Skeletal muscle tissue (tissue), 3 donors: ENCODE measurements at regions not wholly inside any gene's neighbourhood (a gene's known extent, or its start where the extent isn't known, plus 50 kb on each side); places are given as distances from the start of the nearest gene placed in this dataset.

Source experiments
- H3K27ac ChIP-seq: one replicate; pipeline ENCODE4 v1.7.0; 2013; ENCODE audit warnings: mild to moderate bottlenecking, low read depth, low read length, inconsistent platforms
- H3K27me3 ChIP-seq, 3 donors: one replicate each; pipeline ENCODE4 v1.7.0; 2013; ENCODE audit warnings: low read length in 3 of 3; ENCODE audit not compliant: control insufficient read depth in 3 of 3, insufficient read depth in 3 of 3
- H3K36me3 ChIP-seq, 3 donors: one replicate each; pipeline ENCODE4 v1.7.0; 2013; ENCODE audit warnings: low read length in 3 of 3; ENCODE audit not compliant: control insufficient read depth in 3 of 3, insufficient read depth in 3 of 3
- H3K4me1 ChIP-seq, 3 donors: one replicate each; pipeline ENCODE4 v1.7.0; 2013; ENCODE audit warnings: low read length in 3 of 3, mild to moderate bottlenecking in 3 of 3; ENCODE audit not compliant: control insufficient read depth in 3 of 3, insufficient read depth in 3 of 3
- H3K4me3 ChIP-seq, 3 donors: one replicate each; pipeline ENCODE4 v1.7.0; 2013; ENCODE audit warnings: low read length in 3 of 3
- H3K9ac ChIP-seq, 3 donors: one replicate each; pipeline ENCODE4 v1.7.0; 2013; ENCODE audit warnings: low read length in 3 of 3, mild to moderate bottlenecking in 3 of 3, moderate library complexity in 2 of 3, low read depth in 1 of 3
- H3K9me3 ChIP-seq, 3 donors: one replicate each; pipeline ENCODE4 v1.7.0; 2013; ENCODE audit warnings: low read length in 3 of 3; ENCODE audit not compliant: control insufficient read depth in 3 of 3
- donor health status: Osteomylitis.

DNA sequence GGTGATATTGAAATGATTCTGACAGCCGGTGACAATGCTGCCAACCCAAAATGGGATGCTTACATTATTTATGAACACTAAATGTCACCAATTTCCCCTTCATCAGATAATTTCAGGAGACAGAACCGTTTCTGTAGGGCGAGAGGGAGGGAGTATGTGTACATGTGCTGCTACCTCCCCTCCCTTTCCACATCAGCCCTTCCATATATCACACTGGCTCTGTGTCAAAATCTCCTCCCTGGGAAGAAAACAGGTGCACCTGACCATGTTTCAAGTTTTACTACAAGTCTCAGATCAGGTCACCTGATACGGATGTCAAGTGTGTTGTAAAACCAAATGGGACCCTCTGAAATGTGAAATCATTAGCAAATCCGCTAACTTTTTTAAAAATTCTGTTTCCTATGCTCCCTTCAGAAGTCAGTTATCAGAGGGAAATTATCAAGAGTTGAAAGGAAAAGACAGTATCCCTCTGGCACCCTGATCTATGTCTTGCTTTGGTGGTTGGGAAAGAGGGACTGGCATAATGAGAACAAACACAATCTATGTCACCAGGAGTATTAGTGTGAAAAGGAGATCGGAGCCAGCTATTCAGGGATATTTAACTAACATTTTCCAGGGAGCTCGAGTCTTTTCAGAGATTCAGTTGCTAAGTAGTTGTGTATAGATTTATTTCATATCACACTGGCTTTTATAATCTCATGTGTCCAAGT, 1002.3 kb upstream of the CDH8 start:
- Histone ChIP-seq H3K27ac (no peak overlapping the region), H3K4me1 (no peaks in the 10 kb centered on the region), H3K27me3 (no peaks in the 10 kb centered on the region), H3K36me3 (no peaks in the 10 kb centered on the region), H3K9ac (no peak overlapping the region), H3K9me3 (no peaks in the 10 kb centered on the region), H3K4me3 (no peak overlapping the region)

DNA sequence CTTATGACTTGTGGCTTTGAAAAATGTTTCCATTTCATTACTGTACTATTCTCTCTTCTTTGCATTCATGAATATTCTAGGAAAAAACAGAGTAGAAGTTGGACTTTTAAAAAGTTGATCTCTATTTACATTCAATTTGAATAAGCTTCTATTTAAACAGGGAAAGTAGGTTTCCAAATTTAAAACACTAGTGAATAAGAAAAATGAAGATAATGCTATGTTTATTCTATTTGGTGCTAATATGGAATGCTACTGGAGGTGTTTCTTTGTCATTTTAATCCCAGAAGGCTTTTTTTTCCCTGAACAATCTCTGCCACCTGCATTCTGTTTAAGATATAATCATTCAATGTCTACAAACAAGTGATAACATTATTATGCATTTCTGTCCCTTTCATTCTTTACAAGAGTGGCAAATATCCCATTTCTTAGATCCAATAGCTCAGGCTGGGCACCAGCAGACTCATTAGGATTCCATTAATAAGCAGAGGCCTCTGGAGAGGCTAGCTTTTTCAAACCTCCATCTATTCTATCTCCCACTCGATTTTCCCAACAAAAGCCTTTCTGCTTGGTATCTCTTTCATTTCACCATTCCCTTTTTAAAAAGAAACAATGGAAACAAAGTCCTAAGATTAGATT, 1001.6 kb upstream of the CDH8 start:
- no peak overlapping the region for H3K9ac ChIP-seq
- H3K4me1 ChIP-seq, result no peaks in the 10 kb centered on the region
- H3K4me3 ChIP-seq, result no peak overlapping the region
- H3K27me3 ChIP-seq, result no peaks in the 10 kb centered on the region
- no peaks in the 10 kb centered on the region for H3K36me3 ChIP-seq
- no peaks in the 10 kb centered on the region for H3K9me3 ChIP-seq
- H3K27ac ChIP-seq, result no peak overlapping the region

DNA sequence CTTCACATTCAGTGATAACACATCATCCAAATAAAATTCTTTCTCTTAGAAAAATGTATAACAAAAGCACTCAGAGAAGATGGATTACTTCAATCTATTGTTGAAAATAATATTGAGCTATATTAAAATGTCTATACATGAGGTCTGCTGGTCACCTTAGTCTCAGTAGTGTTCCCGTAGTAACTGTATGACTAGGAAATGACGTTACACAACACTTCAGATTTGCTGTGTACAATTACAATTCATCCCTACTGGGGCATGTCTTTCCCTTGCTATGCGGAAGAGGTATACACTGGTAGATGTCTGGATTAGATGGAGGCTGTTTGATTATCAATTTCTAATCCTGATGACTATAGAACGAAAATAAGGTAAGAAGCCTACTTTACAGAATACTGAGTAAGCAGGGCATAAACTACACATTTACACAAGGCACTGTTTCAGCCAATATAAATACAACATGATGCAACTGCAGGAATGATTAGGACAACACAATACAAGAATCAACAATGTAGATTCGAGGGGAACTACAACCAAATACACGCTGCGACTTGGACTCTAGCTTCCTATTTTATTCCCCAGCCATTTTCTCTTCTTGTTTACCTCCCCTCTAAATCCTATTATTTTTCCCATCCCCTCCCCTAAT, 982.5 kb upstream of the CDH8 start:
- no peaks in the 10 kb centered on the region for H3K36me3 ChIP-seq
- H3K27me3 ChIP-seq, result no peaks in the 10 kb centered on the region
- H3K9ac ChIP-seq, result no peak overlapping the region
- no peak overlapping the region for H3K4me3 ChIP-seq
- no peaks in the 10 kb centered on the region for H3K9me3 ChIP-seq
- H3K27ac ChIP-seq, result no peak overlapping the region
- no peaks in the 10 kb centered on the region for H3K4me1 ChIP-seq

DNA sequence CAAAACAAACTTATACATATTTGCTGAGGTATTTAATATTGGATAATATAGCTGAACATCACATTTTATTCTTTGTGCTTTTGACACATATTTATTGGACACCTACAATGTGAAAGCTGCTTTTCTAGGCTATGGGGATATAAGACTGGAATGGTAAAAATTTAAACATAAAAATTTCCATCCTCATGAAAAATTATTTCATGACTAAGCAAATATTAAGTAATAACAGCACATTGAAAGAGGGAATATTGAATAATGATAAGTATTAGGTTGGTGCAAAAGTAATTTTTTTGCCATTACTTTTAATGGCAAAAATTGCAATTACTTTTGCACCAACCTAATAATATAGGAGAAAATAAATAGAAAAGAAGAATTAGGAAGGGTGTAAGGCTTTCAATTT, 972.5 kb upstream of the CDH8 start:
- no peaks in the 10 kb centered on the region for H3K4me1 ChIP-seq
- no peaks in the 10 kb centered on the region for H3K27me3 ChIP-seq
- H3K36me3 ChIP-seq, result no peaks in the 10 kb centered on the region
- H3K27ac ChIP-seq, result no peak overlapping the region
- no peak overlapping the region for H3K9ac ChIP-seq
- H3K9me3 ChIP-seq, result peaks cover 0 to 4% (median 2%) of the 10 kb centered on the region in 3 donors
- H3K4me3 ChIP-seq, result no peak overlapping the region

DNA sequence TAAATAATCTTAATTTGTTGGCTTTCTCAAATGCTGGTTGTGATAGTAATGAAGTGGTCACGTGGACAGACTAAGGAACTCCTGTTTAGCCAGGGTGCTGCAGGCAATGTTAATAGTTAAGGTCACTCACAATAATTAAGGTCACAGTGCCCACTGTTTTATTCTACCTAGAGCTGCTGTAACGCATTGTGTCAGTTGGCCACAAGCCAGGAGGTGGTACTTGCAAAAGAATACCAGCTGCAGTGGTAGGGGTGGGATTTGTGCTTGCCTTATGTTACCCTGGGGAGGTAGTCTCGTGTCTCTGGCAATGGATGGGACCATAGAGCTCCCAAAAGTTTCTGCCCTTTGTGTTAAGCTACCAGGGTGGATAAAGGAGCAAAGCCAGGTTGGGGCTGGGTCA, 969.1 kb upstream of the CDH8 start:
- H3K9me3 ChIP-seq, result peaks cover 0 to 4% (median 2%) of the 10 kb centered on the region in 3 donors
- H3K4me1 ChIP-seq, result no peaks in the 10 kb centered on the region
- no peak overlapping the region for H3K27ac ChIP-seq
- no peaks in the 10 kb centered on the region for H3K36me3 ChIP-seq
- H3K4me3 ChIP-seq, result no peak overlapping the region
- no peaks in the 10 kb centered on the region for H3K27me3 ChIP-seq
- no peak overlapping the region for H3K9ac ChIP-seq

DNA sequence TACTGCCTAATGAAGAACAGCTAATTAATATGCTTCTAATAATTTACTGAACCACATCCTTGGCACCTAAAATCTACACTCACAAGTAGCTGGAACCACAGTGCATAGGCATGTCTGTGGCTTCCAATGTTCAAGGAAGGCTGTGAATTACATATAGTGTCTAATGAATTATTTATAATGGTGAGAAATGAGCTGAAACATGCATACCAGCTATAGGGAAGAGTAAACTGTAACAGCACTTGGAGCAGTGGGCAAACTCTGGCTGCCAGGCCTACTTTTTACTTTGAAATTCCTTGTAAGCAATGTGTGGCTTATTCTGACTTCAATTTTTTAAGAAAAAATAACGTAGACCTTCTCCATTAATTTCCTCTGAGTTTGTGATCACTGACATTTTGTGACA, 953.2 kb upstream of the CDH8 start:
- no peak overlapping the region for H3K27ac ChIP-seq
- no peak overlapping the region for H3K4me3 ChIP-seq
- H3K9me3 ChIP-seq, result no peaks in the 10 kb centered on the region
- H3K9ac ChIP-seq, result no peak overlapping the region
- H3K36me3 ChIP-seq, result no peaks in the 10 kb centered on the region
- H3K4me1 ChIP-seq, result no peaks in the 10 kb centered on the region
- no peaks in the 10 kb centered on the region for H3K27me3 ChIP-seq

DNA sequence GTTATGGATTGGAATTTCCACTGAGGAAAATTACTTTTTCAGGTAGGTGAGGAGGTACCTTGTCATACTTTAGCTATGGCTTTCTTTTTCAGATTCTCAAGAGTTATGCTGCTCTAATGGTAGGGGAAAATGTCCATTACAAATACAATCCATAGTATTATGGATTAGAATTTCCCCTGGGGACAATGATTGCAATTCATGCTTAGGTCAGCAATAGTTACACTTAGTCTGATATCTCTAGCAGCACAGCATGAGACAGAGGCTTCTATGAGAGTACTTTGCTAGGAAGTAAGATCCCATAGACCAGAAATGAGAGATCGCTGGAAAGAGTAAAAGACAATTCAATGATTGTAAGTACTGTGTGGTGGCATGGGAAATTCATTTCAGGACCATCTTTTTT, 949.5 kb upstream of the CDH8 start:
- Histone ChIP-seq H3K27ac (no peak overlapping the region), H3K4me1 (no peaks in the 10 kb centered on the region), H3K9me3 (no peaks in the 10 kb centered on the region), H3K36me3 (no peaks in the 10 kb centered on the region), H3K4me3 (no peak overlapping the region), H3K27me3 (no peaks in the 10 kb centered on the region), H3K9ac (no peak overlapping the region)

DNA sequence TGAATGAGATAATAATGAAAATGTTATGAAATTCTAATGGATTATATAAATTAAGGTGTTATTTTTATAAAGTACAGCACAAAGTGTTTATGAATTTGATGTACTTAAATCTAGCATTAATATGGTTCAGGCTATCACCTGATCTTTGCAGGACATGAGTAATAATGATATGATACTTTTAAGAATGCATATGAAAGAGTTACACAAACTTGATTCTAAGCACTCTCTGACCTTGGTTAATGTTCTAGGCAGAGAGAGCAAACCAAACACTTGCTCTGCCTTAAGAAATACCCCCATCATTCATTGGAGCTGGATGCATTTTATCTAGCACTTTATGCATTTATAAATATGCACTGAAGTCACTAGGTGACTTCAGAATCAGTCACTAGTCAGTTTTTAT, 942.2 kb upstream of the CDH8 start:
- no peaks in the 10 kb centered on the region for H3K4me1 ChIP-seq
- H3K9ac ChIP-seq, result no peak overlapping the region
- H3K9me3 ChIP-seq, result no peaks in the 10 kb centered on the region
- no peak overlapping the region for H3K27ac ChIP-seq
- no peaks in the 10 kb centered on the region for H3K27me3 ChIP-seq
- H3K4me3 ChIP-seq, result no peak overlapping the region
- H3K36me3 ChIP-seq, result no peaks in the 10 kb centered on the region

DNA sequence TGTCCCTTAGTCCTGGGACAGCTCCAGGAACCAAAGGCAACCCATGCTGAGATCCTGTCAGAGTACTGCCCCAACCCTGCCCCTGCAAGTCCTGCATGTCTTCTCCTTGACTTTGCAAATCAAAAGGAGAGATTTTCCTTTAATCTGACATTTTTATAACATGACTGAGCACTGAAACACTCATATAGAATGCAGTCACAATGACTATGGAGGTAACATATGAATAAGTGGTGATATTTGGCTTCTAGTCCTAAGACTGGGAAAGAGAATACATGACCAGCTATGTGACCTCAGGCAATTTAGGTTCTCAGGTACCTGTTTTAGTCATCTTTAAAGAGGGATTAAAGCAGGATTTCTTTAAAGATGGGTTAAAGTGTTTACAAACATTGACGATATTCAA, 941.6 kb upstream of the CDH8 start:
- H3K27ac ChIP-seq, result no peak overlapping the region
- H3K9ac ChIP-seq, result no peak overlapping the region
- H3K36me3 ChIP-seq, result no peaks in the 10 kb centered on the region
- H3K9me3 ChIP-seq, result no peaks in the 10 kb centered on the region
- H3K4me3 ChIP-seq, result no peak overlapping the region
- no peaks in the 10 kb centered on the region for H3K4me1 ChIP-seq
- no peaks in the 10 kb centered on the region for H3K27me3 ChIP-seq

DNA sequence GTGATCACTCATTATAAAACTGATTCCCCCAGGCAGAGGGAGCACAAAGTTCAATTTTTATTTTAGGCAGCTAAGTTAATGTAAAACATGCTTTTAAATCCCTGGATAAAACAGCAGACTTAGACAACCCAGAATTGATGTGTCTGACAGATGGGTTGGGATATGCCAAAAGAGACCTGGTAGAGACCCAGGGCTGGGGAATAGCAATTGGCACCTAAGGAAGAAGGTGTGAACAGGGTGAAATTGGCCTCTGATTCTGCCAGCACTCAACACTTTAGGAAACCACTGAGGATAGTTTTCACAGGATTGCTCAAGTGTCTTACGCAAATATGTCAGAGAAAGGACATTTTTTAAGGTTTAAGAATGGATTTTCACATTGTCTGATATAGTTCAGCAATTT, 938.2 kb upstream of the CDH8 start:
- Histone ChIP-seq H3K9me3 (no peaks in the 10 kb centered on the region), H3K4me3 (no peak overlapping the region), H3K9ac (no peak overlapping the region), H3K27ac (no peak overlapping the region), H3K4me1 (no peaks in the 10 kb centered on the region), H3K27me3 (no peaks in the 10 kb centered on the region), H3K36me3 (no peaks in the 10 kb centered on the region)
